ENCODE measurements at regions not wholly inside any gene's neighbourhood (a gene's known extent, or its start where the extent isn't known, plus 50 kb on each side); places are given as distances from the start of the nearest gene placed in this dataset.

- Histone ChIP-seq H3K36me3 (no peaks in the 10 kb centered on the region), H3K27ac (no peak overlapping the region), H3K27me3 (ENCODE audit: insufficient read depth, low read depth, severe bottlenecking) (no peaks in the 10 kb centered on the region), H3K4me3 (ENCODE audit: low read depth, low read length) (no peak overlapping the region), H3K9me3 (ENCODE audit: severe bottlenecking) (no peaks in the 10 kb centered on the region)
- no peak for DNase-seq
- TF ChIP-seq CTCF (IDR thresholded peaks at IDR 0.05; ENCODE audit: low read depth, low read length): no peak
These were observed 339.8 kb downstream of the ZEB2 start for GRCh38 chr2:144180131-144180530.

DNA sequence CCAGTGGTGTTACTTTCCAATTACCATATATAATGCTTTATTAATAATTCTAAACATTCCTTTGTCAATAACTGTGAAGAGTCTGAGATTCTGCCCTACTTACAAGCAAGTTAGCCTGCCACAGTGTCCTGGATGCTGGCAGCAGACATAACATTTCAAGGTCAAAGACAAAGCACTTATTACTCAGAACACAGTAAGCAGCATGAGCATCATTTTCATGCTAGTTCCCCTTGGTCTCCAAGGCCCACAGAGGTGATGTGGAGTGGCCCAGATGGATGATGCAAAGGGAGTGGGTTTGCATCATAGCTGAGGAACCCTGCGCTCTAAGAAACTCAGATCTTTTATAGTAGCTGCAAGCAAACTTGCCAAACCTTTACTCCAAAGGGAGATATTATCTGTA lies 349.7 kb downstream of the ZEB2 start:
- no peak for TF ChIP-seq CTCF (IDR thresholded peaks at IDR 0.05; ENCODE audit: low read depth, low read length)
- Histone ChIP-seq H3K4me3 (ENCODE audit: low read depth, low read length) (no peak overlapping the region), H3K27ac (no peak overlapping the region), H3K36me3 (no peaks in the 10 kb centered on the region), H3K9me3 (ENCODE audit: severe bottlenecking) (no peaks in the 10 kb centered on the region), H3K27me3 (ENCODE audit: insufficient read depth, low read depth, severe bottlenecking) (no peaks in the 10 kb centered on the region)
- DNase-seq: no peak

DNA sequence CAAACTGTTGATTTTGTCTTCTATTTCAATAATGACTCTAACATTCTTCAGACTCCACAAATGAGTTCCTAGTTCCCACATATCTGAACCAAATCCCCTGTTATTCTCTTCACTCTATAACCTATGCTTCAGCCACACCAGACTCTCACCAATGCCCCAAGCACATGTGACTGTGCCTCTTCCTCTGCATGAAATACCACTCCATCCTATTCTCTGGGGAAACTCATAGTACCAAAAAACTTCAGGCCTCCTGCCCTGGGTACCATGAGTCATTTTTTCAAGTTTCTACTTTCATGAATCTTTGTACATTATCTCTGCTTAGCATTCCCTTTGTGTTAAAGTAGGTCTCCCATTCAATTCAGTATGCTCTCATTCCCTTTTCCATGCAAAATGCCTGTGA lies 353.2 kb downstream of the ZEB2 start:
- H3K4me3 ChIP-seq (ENCODE audit: low read depth, low read length): no peak overlapping the region
- H3K27ac ChIP-seq: no peak overlapping the region
- TF ChIP-seq CTCF (IDR thresholded peaks at IDR 0.05; ENCODE audit: low read depth, low read length): no peak
- no peak for DNase-seq
- H3K36me3 ChIP-seq: no peaks in the 10 kb centered on the region
- H3K27me3 ChIP-seq (ENCODE audit: insufficient read depth, low read depth, severe bottlenecking): no peaks in the 10 kb centered on the region
- no peaks in the 10 kb centered on the region for H3K9me3 ChIP-seq (ENCODE audit: severe bottlenecking)

DNA sequence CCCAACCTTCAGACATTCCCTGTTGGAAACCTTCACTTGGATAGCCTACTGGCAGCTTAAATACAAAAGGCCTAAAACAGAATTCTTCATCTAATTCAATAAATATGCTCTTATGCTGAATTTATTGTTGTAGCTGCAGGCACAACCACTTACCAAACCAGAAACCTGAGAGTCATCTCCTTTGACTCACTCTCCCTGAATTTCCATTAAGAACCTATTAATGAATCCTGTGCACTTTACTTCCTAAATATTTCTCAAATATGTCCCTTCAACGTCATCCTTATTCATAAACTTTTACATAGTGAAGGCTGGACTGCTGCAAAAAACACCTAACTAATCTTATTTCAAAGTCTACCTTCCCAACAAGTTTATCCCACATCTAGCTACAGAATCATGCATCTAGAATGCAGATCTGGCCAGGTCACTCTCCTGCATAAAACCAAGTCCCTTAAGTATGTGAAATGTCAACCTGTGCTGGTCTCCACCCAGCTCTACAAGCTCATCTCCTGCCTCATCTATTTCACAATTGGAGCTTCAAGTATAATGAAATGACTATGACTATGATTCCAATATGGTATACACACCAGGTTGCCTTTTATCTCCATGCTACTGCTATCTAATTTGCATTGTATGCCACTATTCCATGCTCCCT lies 354.2 kb downstream of the ZEB2 start:
- Histone ChIP-seq H3K27me3 (ENCODE audit: insufficient read depth, low read depth, severe bottlenecking) (no peaks in the 10 kb centered on the region), H3K4me3 (ENCODE audit: low read depth, low read length) (no peak overlapping the region), H3K36me3 (no peaks in the 10 kb centered on the region), H3K9me3 (ENCODE audit: severe bottlenecking) (no peaks in the 10 kb centered on the region), H3K27ac (no peak overlapping the region)
- no peak for DNase-seq
- TF ChIP-seq CTCF (IDR thresholded peaks at IDR 0.05; ENCODE audit: low read depth, low read length): no peak

DNA sequence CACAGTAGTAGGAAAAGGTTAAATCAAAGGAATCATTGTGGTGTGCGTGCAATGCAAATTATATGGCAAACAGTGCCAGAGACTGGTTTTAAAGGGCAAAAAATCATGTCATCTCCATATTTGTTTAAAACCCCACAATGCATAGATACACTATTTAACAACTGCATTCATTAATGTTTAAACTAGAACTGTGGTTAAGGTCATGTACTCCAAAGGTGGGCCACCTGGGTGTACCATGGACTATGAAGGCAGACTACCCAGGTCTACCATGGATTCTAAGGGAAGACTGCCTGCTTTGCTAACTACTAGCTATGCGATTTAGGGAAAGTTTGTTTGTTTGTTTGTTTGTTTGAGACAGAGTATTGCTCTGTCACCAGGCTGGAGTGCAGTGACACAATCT lies 356.3 kb downstream of the ZEB2 start:
- Histone ChIP-seq H3K9me3 (ENCODE audit: severe bottlenecking) (no peaks in the 10 kb centered on the region), H3K4me3 (ENCODE audit: low read depth, low read length) (no peak overlapping the region), H3K36me3 (no peaks in the 10 kb centered on the region), H3K27ac (no peak overlapping the region), H3K27me3 (ENCODE audit: insufficient read depth, low read depth, severe bottlenecking) (no peaks in the 10 kb centered on the region)
- TF ChIP-seq CTCF (IDR thresholded peaks at IDR 0.05; ENCODE audit: low read depth, low read length): no peak
- no peak for DNase-seq

- Histone ChIP-seq H3K9me3 (ENCODE audit: severe bottlenecking) (no peaks in the 10 kb centered on the region), H3K27ac (no peak overlapping the region)
These were observed 357.3 kb downstream of the ZEB2 start for GRCh38 chr2:144162652-144163051.

More at GRCh38 chr2:144162652-144163051, 357.3 kb downstream of the ZEB2 start:
- no peaks in the 10 kb centered on the region for H3K27me3 ChIP-seq (ENCODE audit: insufficient read depth, low read depth, severe bottlenecking)
- peak; percentile 82 for TF ChIP-seq CTCF (IDR thresholded peaks at IDR 0.05; ENCODE audit: low read depth, low read length)
- no peaks in the 10 kb centered on the region for H3K36me3 ChIP-seq
- no peak overlapping the region for H3K4me3 ChIP-seq (ENCODE audit: low read depth, low read length)
- DNase-seq: peak; percentile 44

Measured in WERI-Rb-1 (cell line).